HG03097 (cell line): ENCODE measurements at regions not wholly inside any gene's neighbourhood (a gene's known extent, or its start where the extent isn't known, plus 50 kb on each side); places are given as distances from the start of the nearest gene placed in this dataset.
"Not testable (repeated sequence)": the region's sequence is repeated elsewhere in the genome, so short reads cannot be mapped to it uniquely, and the experiment has no call there.

ENCODE experiments used
- ATAC-seq: cut with Tn5 transposase; IDR thresholded peaks from one replicate; pipeline ENCODE4 v1.9.1; 2021; ENCODE audit not compliant: unreplicated experiment, low FRiP score

GRCh38 chr11:129763569-129763968 is 52.1 kb upstream of the TMEM45B start:
- not testable (repeated sequence) for ATAC-seq

DNA sequence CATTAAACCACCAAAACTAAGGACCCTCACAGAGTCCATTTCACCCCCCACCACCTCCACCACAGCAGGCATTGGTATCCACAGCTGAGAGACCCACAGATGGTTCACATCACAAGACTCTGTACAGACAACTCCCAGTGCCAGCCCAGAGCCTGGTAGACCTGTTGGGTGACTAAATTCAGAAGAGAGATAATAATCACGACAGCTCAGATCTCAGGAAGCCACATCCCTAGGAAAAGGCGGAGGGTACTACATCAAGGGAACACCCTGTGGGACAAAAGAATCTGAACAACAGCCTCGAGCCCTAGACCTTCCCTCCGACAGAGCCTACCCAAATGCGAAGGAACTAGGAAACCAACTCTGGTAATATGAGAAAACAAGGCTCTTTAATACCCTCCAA is 51.4 kb upstream of the TMEM45B start:
- ATAC-seq, result not testable (repeated sequence)
